Peyer's patch (tissue), 4 donors: ENCODE measurements at regions not wholly inside any gene's neighbourhood (a gene's known extent, or its start where the extent isn't known, plus 50 kb on each side); places are given as distances from the start of the nearest gene placed in this dataset.

Source experiments
- POLR2A ChIP-seq, 2 donors: fragments of 450-650 bp; IDR thresholded peaks; one replicate each; pipeline ENCODE4 v1.5.1; 2017; ENCODE audit warnings: antibody characterized with exemption in 2 of 2, mild to moderate bottlenecking in 2 of 2, moderate library complexity in 2 of 2
- TF ChIP-seq, protein P1 (sequence below), 6 experiments: fragments of 450-650 bp in 4 of 6; fragments of 200-600 bp in 2 of 6; sonication (generic) in 1 of 6; IDR thresholded peaks; one replicate each; pipeline ENCODE4 v1.5.1; 2017 to 2019; ENCODE audit warnings: antibody characterized with exemption in 6 of 6, mild to moderate bottlenecking in 3 of 6, moderate library complexity in 1 of 6

DNA sequence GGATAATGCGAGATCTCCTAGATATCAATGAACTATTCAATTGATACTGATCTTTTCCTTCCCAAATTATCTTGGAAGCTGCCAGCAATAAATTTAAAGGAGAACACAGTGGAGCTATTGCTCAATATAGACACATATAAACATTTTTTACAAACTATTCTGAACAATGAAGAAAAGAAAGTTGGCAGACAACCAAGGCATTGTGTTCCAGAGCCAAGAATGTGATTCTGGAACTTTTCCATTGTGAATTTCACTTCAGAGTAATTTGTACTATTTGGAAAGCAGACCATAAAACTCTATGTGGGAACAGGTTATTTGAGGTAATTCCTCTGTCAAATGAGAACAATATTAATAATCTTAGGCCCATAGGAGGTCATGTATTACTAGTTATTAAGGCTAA, 588.2 kb downstream of the IRS1 start:
- TF ChIP-seq POLR2A (IDR thresholded peaks at IDR 0.05), result no peak
- TF ChIP-seq, protein P1, sequence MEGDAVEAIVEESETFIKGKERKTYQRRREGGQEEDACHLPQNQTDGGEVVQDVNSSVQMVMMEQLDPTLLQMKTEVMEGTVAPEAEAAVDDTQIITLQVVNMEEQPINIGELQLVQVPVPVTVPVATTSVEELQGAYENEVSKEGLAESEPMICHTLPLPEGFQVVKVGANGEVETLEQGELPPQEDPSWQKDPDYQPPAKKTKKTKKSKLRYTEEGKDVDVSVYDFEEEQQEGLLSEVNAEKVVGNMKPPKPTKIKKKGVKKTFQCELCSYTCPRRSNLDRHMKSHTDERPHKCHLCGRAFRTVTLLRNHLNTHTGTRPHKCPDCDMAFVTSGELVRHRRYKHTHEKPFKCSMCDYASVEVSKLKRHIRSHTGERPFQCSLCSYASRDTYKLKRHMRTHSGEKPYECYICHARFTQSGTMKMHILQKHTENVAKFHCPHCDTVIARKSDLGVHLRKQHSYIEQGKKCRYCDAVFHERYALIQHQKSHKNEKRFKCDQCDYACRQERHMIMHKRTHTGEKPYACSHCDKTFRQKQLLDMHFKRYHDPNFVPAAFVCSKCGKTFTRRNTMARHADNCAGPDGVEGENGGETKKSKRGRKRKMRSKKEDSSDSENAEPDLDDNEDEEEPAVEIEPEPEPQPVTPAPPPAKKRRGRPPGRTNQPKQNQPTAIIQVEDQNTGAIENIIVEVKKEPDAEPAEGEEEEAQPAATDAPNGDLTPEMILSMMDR (IDR thresholded peaks at IDR 0.05), result no peak
